ENCODE measurements at regions not wholly inside any gene's neighbourhood (a gene's known extent, or its start where the extent isn't known, plus 50 kb on each side); places are given as distances from the start of the nearest gene placed in this dataset.

DNA sequence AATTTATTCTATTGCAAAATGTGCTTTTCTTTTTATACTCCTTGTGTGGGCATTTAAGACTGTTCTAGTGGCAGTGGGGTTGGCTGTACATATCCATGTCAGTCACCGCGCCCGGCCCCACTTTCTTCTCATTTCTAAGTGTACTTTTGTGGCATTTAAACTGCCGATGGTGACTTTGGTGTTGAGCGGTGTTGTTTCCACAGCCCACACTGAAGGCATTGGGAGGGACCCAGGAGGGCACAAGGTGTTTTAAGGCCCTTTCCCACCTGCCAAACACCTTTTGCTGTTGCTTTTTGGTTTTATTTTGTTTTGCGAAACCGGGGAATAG lies 369.7 kb downstream of the MTX2 start:
- H3K4me1 Mint-ChIP-seq (ENCODE audit: low read depth), result peaks cover 5% of the 10 kb centered on the region
- no peaks in the 10 kb centered on the region for H3K9me3 Mint-ChIP-seq
- no peak overlapping the region for H3K4me3 Mint-ChIP-seq (ENCODE audit: low read depth)
- H3K27me3 Mint-ChIP-seq (ENCODE audit: low read depth), result peaks cover 62% of the 10 kb centered on the region
- DNase-seq (ENCODE audit: low spot score), result no peak
- intact Hi-C loops (cut with micrococcal nuclease), result loop anchor here (2.0 to 10.0 kb wide), 3 partner anchors 82 to 512 kb away; no protein-coding TSS in a partner anchor
- H3K27ac Mint-ChIP-seq, result no peak overlapping the region
- no peaks in the 10 kb centered on the region for H3K36me3 Mint-ChIP-seq (ENCODE audit: low read depth)

- Mint-ChIP-seq H3K9me3 (no peaks in the 10 kb centered on the region), H3K4me1 (ENCODE audit: low read depth) (peaks cover 5% of the 10 kb centered on the region), H3K36me3 (ENCODE audit: low read depth) (no peaks in the 10 kb centered on the region), H3K4me3 (ENCODE audit: low read depth) (no peak overlapping the region), H3K27me3 (ENCODE audit: low read depth) (peaks cover 63% of the 10 kb centered on the region), H3K27ac (no peak overlapping the region)
- no peak for DNase-seq (ENCODE audit: low spot score)
- intact Hi-C loops (cut with micrococcal nuclease), result loop anchor here (2.0 to 10.0 kb wide), 4 partner anchors 82 to 513 kb away; no protein-coding TSS in a partner anchor
These were observed 370.4 kb downstream of the MTX2 start for GRCh38 chr2:176639671-176640070.

GRCh38 chr2:176641436-176641835 lies 372.2 kb downstream of the MTX2 start:
- Mint-ChIP-seq H3K9me3 (no peaks in the 10 kb centered on the region), H3K4me1 (ENCODE audit: low read depth) (peaks cover 5% of the 10 kb centered on the region), H3K4me3 (ENCODE audit: low read depth) (no peak overlapping the region), H3K27ac (no peak overlapping the region), H3K36me3 (ENCODE audit: low read depth) (no peaks in the 10 kb centered on the region), H3K27me3 (ENCODE audit: low read depth) (peaks cover 63% of the 10 kb centered on the region)
- intact Hi-C loops (cut with micrococcal nuclease), result loop anchor here (2.0 kb wide), 1 partner anchor 505 kb away; no protein-coding TSS in a partner anchor
- DNase-seq (ENCODE audit: low spot score), result no peak

DNA sequence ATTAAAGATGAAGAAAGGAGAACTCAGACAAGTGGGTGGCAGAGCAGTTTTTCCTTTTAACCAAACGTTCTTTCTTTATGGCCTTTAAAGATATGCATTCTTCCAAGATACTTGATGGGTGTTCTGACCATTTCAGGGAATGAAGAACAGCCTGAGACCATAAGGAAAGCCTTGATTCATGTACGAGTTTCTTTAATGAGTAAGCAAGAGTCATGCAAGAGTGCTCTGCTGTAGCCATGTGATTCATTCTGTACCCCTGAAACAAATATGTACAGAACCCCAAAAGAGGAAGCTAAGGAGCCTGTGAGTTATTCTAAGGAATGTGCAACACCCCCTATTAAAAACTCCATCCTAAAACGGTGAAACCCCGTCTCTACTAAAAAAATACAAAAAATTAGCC lies 372.8 kb downstream of the MTX2 start:
- no peak for DNase-seq (ENCODE audit: low spot score)

DNA sequence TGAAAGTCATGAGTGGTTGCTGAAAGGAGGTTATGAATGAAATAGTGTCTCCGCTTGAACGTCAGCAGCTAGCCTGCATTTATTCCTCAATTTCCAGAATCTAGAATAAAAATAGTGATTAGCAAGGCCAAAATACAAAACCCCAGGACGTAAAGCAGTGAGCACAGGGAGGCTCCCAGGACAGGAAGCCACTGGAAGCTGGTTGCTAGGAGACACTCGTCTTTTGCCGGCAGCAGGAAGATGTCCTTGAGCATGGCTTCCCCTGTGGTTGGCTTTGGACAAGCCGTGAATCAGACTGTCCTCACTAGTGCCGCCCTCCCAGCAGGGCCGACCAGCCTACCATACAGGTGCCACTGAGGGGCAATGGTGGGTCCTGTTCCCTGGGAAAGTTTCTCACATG lies 374.4 kb downstream of the MTX2 start:
- H3K4me1 Mint-ChIP-seq (ENCODE audit: low read depth), result no peaks in the 10 kb centered on the region
- peaks cover 56% of the 10 kb centered on the region for H3K27me3 Mint-ChIP-seq (ENCODE audit: low read depth)
- no peak overlapping the region for H3K4me3 Mint-ChIP-seq (ENCODE audit: low read depth)
- H3K36me3 Mint-ChIP-seq (ENCODE audit: low read depth), result no peaks in the 10 kb centered on the region
- no peaks in the 10 kb centered on the region for H3K9me3 Mint-ChIP-seq
- H3K27ac Mint-ChIP-seq, result no peak overlapping the region
- intact Hi-C loops (cut with micrococcal nuclease), result no loop called here
- no peak for DNase-seq (ENCODE audit: low spot score)

More for the DNA sequence above, 372.8 kb downstream of the MTX2 start:
- no peaks in the 10 kb centered on the region for H3K9me3 Mint-ChIP-seq
- H3K27me3 Mint-ChIP-seq (ENCODE audit: low read depth), result peaks cover 63% of the 10 kb centered on the region
- no peaks in the 10 kb centered on the region for H3K36me3 Mint-ChIP-seq (ENCODE audit: low read depth)
- H3K4me1 Mint-ChIP-seq (ENCODE audit: low read depth), result peaks cover 5% of the 10 kb centered on the region
- H3K4me3 Mint-ChIP-seq (ENCODE audit: low read depth), result no peak overlapping the region
- intact Hi-C loops (cut with micrococcal nuclease), result no loop called here
- no peak overlapping the region for H3K27ac Mint-ChIP-seq

- Mint-ChIP-seq H3K9me3 (no peaks in the 10 kb centered on the region), H3K36me3 (ENCODE audit: low read depth) (no peaks in the 10 kb centered on the region), H3K4me3 (ENCODE audit: low read depth) (no peak overlapping the region), H3K27me3 (ENCODE audit: low read depth) (peaks cover 52% of the 10 kb centered on the region), H3K27ac (no peak overlapping the region), H3K4me1 (ENCODE audit: low read depth) (no peaks in the 10 kb centered on the region)
- intact Hi-C loops (cut with micrococcal nuclease), result no loop called here
- DNase-seq (ENCODE audit: low spot score), result no peak
These were observed 376.3 kb downstream of the MTX2 start for GRCh38 chr2:176645494-176645893.

GRCh38 chr2:176646033-176646615 lies 376.9 kb downstream of the MTX2 start:
- Mint-ChIP-seq H3K27ac (no peak overlapping the region), H3K9me3 (no peaks in the 10 kb centered on the region), H3K36me3 (ENCODE audit: low read depth) (no peaks in the 10 kb centered on the region), H3K4me3 (ENCODE audit: low read depth) (no peak overlapping the region), H3K27me3 (ENCODE audit: low read depth) (peaks cover 47% of the 10 kb centered on the region), H3K4me1 (ENCODE audit: low read depth) (no peaks in the 10 kb centered on the region)
- intact Hi-C loops (cut with micrococcal nuclease), result no loop called here
- DNase-seq (ENCODE audit: low spot score), result no peak

DNA sequence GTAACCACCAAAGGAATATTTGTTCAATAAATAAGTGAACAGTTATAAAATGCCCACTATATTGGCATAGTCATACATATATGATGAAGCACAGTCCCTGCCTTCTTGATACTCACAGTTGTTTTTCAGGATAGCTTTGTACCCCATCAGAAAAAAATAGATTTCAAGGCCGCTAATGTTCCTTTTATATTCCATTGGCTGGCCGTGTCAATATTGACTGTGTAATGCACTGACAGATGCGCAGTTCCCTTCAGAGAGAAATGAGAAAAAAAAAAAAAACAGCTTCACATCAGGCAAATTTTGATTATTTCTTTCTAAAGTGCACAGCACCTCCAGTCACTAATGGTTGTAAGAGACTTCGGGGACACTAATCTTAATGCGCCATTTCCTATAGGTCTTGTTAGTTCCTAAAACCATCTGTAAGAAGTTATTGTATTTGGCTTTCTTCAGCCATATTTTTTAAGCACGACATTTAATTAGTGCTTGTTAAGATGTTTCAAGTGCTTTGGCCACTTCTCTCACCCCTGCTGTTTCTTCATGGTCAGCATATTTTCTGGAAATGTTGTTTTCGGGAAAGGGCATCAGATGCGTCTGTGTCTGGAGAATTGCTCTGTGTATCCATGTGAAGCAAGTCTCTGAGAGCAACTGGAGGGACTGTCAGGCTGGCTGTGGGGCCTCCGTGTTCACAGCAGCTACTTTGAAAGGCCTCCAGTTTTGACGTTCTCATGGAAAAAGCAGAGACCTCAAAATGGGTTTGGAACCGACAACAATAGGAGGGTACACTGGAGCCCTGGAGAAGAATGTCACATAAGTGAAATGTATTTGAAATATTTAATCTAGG lies 378.3 kb downstream of the MTX2 start:
- no peak overlapping the region for H3K27ac Mint-ChIP-seq
- no peaks in the 10 kb centered on the region for H3K36me3 Mint-ChIP-seq (ENCODE audit: low read depth)
- peaks cover 3% of the 10 kb centered on the region for H3K4me1 Mint-ChIP-seq (ENCODE audit: low read depth)
- H3K27me3 Mint-ChIP-seq (ENCODE audit: low read depth), result peaks cover 44% of the 10 kb centered on the region
- H3K9me3 Mint-ChIP-seq, result no peaks in the 10 kb centered on the region
- H3K4me3 Mint-ChIP-seq (ENCODE audit: low read depth), result no peak overlapping the region
- no peak for DNase-seq (ENCODE audit: low spot score)
- intact Hi-C loops (cut with micrococcal nuclease), result no loop called here

DNA sequence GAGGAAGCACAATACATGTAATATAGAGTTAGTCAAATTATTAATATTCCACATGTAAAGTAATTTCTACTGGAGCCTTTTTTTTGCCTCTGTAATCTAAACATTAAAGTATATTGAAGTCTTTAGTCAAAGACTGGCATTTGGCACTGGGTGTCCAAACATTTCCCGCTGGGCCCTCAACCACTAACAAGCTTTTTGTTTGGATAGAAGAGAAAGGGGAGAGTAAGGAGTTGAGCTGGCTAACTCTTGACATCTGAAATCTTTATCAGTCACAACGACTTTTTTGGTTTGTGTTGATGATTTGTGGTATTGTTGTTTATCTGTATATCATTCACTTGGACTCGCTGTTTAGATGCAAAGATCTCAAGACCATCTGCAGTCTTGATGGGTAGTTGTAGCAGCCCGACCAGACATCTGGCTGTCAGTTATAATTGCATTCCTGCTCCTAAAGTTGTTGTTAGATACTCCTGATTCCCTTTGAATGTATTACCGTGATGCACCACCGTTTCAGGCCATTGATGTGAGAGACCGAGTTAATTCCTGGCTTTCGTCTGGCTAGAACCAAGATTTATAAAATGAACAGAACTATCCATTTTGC lies 379.6 kb downstream of the MTX2 start:
- H3K9me3 Mint-ChIP-seq, result no peaks in the 10 kb centered on the region
- DNase-seq (ENCODE audit: low spot score), result no peak
- H3K27me3 Mint-ChIP-seq (ENCODE audit: low read depth), result peaks cover 39% of the 10 kb centered on the region
- peaks cover 10% of the 10 kb centered on the region for H3K4me1 Mint-ChIP-seq (ENCODE audit: low read depth)
- no peak overlapping the region for H3K4me3 Mint-ChIP-seq (ENCODE audit: low read depth)
- H3K36me3 Mint-ChIP-seq (ENCODE audit: low read depth), result no peaks in the 10 kb centered on the region
- intact Hi-C loops (cut with micrococcal nuclease), result no loop called here
- no peak overlapping the region for H3K27ac Mint-ChIP-seq

GRCh38 chr2:176650104-176650837 lies 381.0 kb downstream of the MTX2 start:
- peaks cover 12% of the 10 kb centered on the region for H3K4me1 Mint-ChIP-seq (ENCODE audit: low read depth)
- H3K4me3 Mint-ChIP-seq (ENCODE audit: low read depth), result no peak overlapping the region

GRCh38 chr2:176650838-176651555 lies 381.8 kb downstream of the MTX2 start:
- Mint-ChIP-seq H3K4me3 (ENCODE audit: low read depth) (no peak overlapping the region), H3K27ac (no peak overlapping the region), H3K4me1 (ENCODE audit: low read depth) (peaks cover 12% of the 10 kb centered on the region), H3K9me3 (no peaks in the 10 kb centered on the region), H3K27me3 (ENCODE audit: low read depth) (peaks cover 40% of the 10 kb centered on the region), H3K36me3 (ENCODE audit: low read depth) (no peaks in the 10 kb centered on the region)
- intact Hi-C loops (cut with micrococcal nuclease), result loop anchor here (5.0 kb wide), 1 partner anchor 496 kb away; no protein-coding TSS in a partner anchor
- DNase-seq (ENCODE audit: low spot score), result no peak

More at GRCh38 chr2:176650104-176650837, 381.0 kb downstream of the MTX2 start:
- no peak for DNase-seq (ENCODE audit: low spot score)
- intact Hi-C loops (cut with micrococcal nuclease), result loop anchor here (5.0 kb wide), 1 partner anchor 497 kb away; no protein-coding TSS in a partner anchor
- H3K36me3 Mint-ChIP-seq (ENCODE audit: low read depth), result no peaks in the 10 kb centered on the region
- H3K27me3 Mint-ChIP-seq (ENCODE audit: low read depth), result peaks cover 35% of the 10 kb centered on the region
- no peak overlapping the region for H3K27ac Mint-ChIP-seq
- no peaks in the 10 kb centered on the region for H3K9me3 Mint-ChIP-seq
